Coronary artery (tissue), 2 donors: ENCODE measurements at regions not wholly inside any gene's neighbourhood (a gene's known extent, or its start where the extent isn't known, plus 50 kb on each side); places are given as distances from the start of the nearest gene placed in this dataset.

ENCODE experiments used
- DNase-seq: peaks from one replicate; pipeline ENCODE4 v3.0.0-alpha.2; 2017; ENCODE audit warnings: low spot score
- H3K27ac ChIP-seq, 2 donors: fragments of 200-600 bp; sonication (generic); one replicate each; pipeline ENCODE4 v1.5.1; 2016 to 2019
- H3K4me3 ChIP-seq: fragments of 200-600 bp; sonication (generic); 2 replicates; pipeline ENCODE4 v1.5.1; 2016; ENCODE audit warnings: mild to moderate bottlenecking, moderate library complexity
- TF ChIP-seq, protein P1 (sequence below): fragments of 200-600 bp; sonication (generic); IDR thresholded peaks from one replicate; pipeline ENCODE4 v1.5.1; 2019; ENCODE audit warnings: antibody characterized with exemption

DNA sequence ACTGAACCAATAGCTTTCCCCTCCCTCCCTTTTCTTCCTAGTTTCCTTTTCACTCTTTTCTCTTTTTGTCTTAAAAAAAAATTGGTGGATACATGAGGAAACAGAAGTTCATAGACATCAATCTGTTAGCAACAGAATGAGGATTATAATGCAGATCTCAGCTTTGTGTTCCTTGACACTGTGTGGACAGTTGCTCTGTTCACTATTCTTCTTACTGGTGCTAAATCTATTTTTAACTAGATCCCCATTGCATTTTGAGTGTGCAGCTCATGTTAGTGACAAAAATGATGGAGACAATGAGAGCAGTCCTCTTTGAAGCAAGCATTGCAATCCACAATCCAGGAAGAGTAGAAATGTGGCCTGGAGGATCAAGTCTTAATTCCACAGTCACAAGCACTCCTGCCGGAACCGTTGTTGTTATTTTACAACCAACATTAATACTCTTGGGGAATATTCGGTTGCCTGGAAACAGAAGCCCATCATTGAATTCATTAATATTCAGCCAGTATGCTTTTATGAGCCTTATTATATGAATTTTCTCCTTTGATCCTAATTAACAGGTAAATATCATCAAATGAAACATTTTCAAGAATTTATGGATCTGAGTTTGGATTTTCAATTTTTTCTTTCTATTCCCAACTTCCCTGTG lies 1016.8 kb downstream of the NTRK3 start:
- TF ChIP-seq, protein P1, sequence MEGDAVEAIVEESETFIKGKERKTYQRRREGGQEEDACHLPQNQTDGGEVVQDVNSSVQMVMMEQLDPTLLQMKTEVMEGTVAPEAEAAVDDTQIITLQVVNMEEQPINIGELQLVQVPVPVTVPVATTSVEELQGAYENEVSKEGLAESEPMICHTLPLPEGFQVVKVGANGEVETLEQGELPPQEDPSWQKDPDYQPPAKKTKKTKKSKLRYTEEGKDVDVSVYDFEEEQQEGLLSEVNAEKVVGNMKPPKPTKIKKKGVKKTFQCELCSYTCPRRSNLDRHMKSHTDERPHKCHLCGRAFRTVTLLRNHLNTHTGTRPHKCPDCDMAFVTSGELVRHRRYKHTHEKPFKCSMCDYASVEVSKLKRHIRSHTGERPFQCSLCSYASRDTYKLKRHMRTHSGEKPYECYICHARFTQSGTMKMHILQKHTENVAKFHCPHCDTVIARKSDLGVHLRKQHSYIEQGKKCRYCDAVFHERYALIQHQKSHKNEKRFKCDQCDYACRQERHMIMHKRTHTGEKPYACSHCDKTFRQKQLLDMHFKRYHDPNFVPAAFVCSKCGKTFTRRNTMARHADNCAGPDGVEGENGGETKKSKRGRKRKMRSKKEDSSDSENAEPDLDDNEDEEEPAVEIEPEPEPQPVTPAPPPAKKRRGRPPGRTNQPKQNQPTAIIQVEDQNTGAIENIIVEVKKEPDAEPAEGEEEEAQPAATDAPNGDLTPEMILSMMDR = no peak
- H3K4me3 ChIP-seq = no peak overlapping the region
- H3K27ac ChIP-seq = no peak overlapping the region
- DNase-seq = no peak

DNA sequence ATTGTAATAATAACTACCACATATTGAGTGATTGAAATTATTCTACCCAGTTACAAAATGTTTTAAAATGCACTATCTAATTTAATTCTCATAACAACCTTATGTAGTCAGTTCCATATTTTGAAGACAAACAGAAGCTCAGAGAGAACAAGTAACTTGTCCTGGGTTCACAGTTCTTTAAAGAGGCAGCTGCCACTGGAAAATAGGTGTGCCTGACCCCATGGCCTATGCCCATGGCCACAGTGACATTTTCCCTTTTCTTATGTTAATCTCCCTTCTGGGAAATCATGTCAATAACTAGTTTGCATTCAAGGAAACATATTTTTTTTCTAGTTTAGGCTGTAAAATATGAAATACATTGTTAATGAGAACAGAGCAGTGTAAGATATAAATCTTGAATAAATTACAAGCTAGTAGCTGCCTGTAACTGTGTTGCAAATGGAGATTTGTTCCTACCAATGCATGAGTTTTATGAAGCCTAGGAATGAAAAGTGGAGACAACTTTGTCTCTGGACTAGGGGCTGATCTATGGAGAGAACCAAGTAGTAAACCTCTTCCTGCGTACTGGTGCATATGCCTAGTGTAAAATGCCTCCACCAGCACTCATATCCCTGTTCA lies 1018.0 kb downstream of the NTRK3 start:
- TF ChIP-seq, protein P1 = no peak
- no peak for DNase-seq

DNA sequence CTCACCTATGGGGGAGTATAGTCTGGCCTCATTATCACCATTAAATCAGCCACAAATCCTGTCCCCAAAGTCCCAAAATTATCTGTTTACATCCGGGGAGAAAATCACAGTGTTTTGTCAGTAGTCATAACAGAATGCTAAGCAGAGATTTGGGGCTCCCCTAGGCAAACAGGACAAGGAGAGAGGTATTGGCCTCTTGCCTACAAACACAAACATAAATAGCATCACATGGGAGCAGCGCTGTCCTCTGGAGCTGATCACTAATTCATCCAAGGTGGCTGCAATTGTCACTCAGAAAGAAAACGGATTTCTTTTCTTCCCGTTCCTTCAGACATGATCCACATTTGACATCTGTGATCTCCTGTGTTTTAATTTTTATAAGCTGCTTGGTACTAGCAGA lies 1028.1 kb downstream of the NTRK3 start:
- no peak overlapping the region for H3K4me3 ChIP-seq
- H3K27ac ChIP-seq = no peak overlapping the region
- TF ChIP-seq, protein P1 = no peak
- no peak for DNase-seq

More for the DNA sequence above, 1018.0 kb downstream of the NTRK3 start:
- Histone ChIP-seq H3K4me3 (no peak overlapping the region), H3K27ac (no peak overlapping the region)

DNA sequence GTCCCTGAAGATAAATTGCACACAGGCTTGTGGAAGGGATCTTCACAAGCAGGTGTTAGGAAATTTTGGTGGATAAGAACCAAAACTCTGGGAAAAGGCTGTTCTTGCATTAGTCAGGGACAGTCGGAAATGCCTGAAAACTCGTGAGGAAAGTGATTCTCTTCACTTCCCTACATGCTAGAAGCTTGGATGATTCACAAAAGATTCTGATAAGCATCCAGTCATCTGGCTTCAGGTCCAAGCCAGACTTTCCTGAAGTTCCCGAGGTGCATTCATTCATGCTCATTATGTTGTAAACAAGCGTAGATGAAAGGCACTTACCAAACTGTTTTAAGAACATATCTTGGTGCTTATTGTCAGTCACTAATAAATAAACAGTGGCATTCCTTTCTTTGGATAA lies 1028.7 kb downstream of the NTRK3 start:
- Histone ChIP-seq H3K4me3 (no peak overlapping the region), H3K27ac (no peak overlapping the region)
- TF ChIP-seq, protein P1 = no peak
- DNase-seq = no peak

DNA sequence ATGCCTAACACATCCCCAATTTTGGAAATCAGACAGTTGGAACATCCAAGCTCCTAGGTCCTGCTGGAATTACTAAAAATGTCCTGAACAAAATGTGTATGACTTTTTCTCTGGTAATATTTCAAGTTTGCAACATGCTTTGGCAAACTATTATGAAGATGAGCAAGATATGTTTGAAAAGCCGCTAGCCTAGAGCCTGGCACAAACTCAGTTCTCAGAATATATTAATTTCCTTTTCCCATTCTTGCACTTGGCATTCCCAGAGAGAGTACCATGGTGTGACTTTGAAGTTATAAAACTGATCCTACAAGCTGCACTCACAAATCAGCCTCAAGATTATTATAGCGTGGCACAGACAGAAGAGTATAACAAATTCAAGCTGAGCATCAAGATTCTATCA lies 1031.1 kb downstream of the NTRK3 start:
- H3K4me3 ChIP-seq = no peak overlapping the region
- TF ChIP-seq, protein P1 = no peak
- no peak overlapping the region for H3K27ac ChIP-seq
- DNase-seq = no peak

DNA sequence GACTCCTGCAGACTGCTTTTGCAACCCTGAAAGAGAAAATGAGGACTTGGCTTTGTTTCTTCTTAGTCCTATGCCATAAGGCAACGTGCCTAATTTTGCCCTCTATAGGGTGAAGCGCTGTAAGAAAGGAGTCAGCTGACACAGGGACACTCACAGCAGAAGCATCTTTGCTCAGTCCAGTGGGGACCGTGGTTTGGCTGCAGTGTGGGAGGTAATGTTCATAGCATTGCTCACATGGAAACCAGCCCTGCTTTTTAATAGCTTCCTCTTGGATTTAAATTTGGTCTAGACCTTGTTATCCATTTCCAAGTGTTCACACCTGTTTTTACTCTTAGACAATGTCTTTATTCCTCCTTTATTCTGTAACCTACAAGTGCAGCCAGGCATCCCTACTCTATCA lies 1032.1 kb downstream of the NTRK3 start:
- Histone ChIP-seq H3K4me3 (no peak overlapping the region), H3K27ac (no peak overlapping the region)
- DNase-seq = no peak
- TF ChIP-seq, protein P1 = no peak
